Erythroblast (primary cell): ENCODE measurements at regions not wholly inside any gene's neighbourhood (a gene's known extent, or its start where the extent isn't known, plus 50 kb on each side); places are given as distances from the start of the nearest gene placed in this dataset.

Experiments used
- GATA1 ChIP-seq: IDR thresholded peaks from 2 replicates; pipeline ENCODE4 v1.6.1; 2011; ENCODE audit warnings: low read depth, mild to moderate bottlenecking, control low read depth, low read length, moderate library complexity
- POLR2A ChIP-seq: IDR thresholded peaks from 2 replicates; pipeline ENCODE4 v1.6.1; 2011; ENCODE audit warnings: mild to moderate bottlenecking, low read length

DNA sequence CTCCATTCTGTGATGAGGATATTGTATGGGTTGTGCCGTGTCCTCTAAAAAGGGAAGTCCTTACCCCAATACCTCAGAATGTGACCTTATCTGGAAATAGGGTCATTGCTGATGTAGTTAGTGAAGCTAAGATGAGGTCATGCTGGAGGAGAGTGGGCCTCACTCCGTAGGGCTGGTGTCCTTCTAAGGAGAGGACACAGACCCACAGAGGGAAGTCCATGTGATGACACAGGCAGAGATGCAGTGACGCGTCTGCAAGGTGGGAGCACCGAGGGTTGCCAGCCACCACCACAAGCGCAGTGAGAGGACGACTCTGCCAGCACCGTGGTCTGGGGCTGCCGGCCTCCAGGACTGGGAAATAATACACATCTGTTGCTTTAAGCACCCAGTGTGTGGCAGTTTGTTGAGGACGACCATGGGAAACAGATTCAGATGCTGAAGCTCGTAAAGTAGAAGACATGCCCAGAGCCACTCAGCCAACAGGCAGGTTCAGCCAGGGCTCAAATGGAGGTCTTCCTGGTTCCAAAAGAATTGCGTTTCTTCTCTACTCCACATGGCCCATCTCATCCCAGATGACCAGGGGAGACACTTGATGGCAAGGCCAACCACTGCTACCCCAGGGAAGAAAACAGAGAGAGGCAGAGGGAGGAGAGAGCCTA, 59.2 kb upstream of the DUSP22 start:
- TF ChIP-seq POLR2A (no peak), GATA1 (no peak)
